Dendritic cell treated with granulocyte-macrophage colony-stimulating factor and Interleukin-4, amounts not matched to agents 40 ng/mL and 50 ng/mL, for 4 days (primary cell): ENCODE measurements at regions not wholly inside any gene's neighbourhood (a gene's known extent, or its start where the extent isn't known, plus 50 kb on each side); places are given as distances from the start of the nearest gene placed in this dataset.

Experiments
- H3K27ac Mint-ChIP-seq: one replicate; pipeline ENCODE4 v1.8.0; 2022; ENCODE audit warnings: mild to moderate bottlenecking, mixed read lengths
- H3K27me3 Mint-ChIP-seq: one replicate; pipeline ENCODE4 v1.8.0; 2022; ENCODE audit warnings: mild to moderate bottlenecking, mixed read lengths
- H3K36me3 Mint-ChIP-seq: one replicate; pipeline ENCODE4 v1.8.0; 2022; ENCODE audit warnings: low read depth, mixed read lengths
- H3K4me1 Mint-ChIP-seq: one replicate; pipeline ENCODE4 v1.8.0; 2022; ENCODE audit warnings: low read depth, mixed read lengths
- H3K4me3 Mint-ChIP-seq: one replicate; pipeline ENCODE4 v1.8.0; 2022; ENCODE audit warnings: mild to moderate bottlenecking, moderate library complexity, mixed read lengths
- H3K9me3 Mint-ChIP-seq: one replicate; pipeline ENCODE4 v1.8.0; 2022; ENCODE audit warnings: mixed read lengths
- intact Hi-C: fragments of 100-400 bp; cut with micrococcal nuclease; formaldehyde crosslinking; loops from one replicate; pipeline ENCODE4 v1.15.0; 2022

- H3K27ac Mint-ChIP-seq: no peak overlapping the region
- no peak overlapping the region for H3K4me3 Mint-ChIP-seq
- H3K36me3 Mint-ChIP-seq: no peaks in the 10 kb centered on the region
- intact Hi-C loops: no loop called here
- no peaks in the 10 kb centered on the region for H3K27me3 Mint-ChIP-seq
- H3K9me3 Mint-ChIP-seq: no peaks in the 10 kb centered on the region
- no peaks in the 10 kb centered on the region for H3K4me1 Mint-ChIP-seq
These were observed 136.8 kb upstream of the ARHGAP42 start for GRCh38 chr11:100550298-100550697.

DNA sequence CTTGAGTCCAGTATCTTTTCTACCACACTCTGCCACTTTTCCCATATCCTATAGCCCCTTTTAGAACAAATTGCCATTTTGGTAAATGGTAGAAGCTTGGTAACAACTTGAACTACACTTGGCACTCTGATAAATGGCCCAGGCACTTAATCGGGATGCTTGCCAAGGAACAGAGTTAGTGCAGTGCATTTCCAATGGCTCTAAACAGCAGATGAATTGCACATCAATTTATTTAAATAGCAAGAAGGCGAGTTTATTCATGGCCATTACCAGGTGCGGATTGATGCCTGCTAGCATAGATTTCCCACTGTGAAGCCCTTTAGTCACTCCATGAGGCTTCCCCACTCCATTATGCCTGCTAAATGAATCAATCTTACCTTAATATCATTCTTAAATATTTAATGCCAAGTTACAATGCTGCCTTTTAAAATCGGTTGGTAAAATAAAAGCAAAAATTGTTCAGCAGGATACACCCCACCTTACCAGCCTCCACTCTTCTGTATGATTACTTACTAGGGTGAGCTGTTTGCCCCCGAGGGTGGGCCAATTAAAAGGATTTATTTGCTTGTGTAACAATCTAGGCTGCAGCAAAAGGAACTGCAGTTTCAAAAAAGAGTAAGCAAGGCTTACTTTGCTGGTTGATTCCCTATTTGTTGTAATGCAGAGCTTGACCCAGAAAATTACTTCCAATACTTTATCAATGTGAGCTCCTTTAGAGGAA is 136.0 kb upstream of the ARHGAP42 start:
- Mint-ChIP-seq H3K27ac (no peak overlapping the region), H3K27me3 (no peaks in the 10 kb centered on the region), H3K9me3 (no peaks in the 10 kb centered on the region), H3K4me1 (no peaks in the 10 kb centered on the region), H3K36me3 (no peaks in the 10 kb centered on the region), H3K4me3 (no peak overlapping the region)
- intact Hi-C loops: no loop called here

DNA sequence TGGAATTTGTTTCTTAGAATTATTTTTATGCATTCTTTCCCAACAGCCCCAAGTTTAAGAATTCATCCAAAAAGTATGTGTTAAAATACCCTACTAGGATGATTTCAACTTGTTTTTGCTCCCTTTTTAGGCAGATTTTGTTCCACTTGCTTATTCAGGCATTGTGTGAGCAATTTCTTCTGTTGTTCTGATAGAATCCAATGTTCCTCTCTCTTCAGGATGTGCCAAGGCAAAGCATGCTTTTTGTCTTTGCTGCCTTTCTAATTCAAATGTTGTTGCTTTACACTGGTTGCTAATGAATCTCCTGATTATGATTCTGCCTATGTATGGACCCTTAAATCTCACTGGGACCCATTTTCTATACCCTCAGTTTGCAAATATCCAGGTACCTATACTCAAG is 131.2 kb upstream of the ARHGAP42 start:
- Mint-ChIP-seq H3K4me3 (no peak overlapping the region), H3K4me1 (no peaks in the 10 kb centered on the region), H3K36me3 (no peaks in the 10 kb centered on the region), H3K9me3 (no peaks in the 10 kb centered on the region), H3K27me3 (no peaks in the 10 kb centered on the region), H3K27ac (no peak overlapping the region)
- intact Hi-C loops: no loop called here

DNA sequence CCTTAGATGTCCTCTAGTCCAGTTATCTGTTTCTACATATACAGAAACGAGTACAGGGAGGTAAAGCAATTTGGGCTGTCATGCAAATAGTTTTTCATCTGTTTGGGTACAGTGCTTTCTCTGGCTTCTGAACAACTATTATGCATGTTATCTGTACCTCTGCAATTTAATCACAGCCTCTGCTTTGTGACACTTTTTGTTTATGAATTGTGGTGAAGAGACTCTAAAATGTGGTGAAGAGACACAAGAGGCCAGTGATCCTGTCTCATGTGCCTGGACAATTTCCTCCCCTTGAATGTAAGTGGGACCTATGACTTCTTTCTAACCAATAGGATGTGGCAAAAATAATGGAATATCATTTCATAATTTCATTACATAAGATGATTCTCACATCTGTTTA is 130.3 kb upstream of the ARHGAP42 start:
- Mint-ChIP-seq H3K27me3 (no peaks in the 10 kb centered on the region), H3K9me3 (no peaks in the 10 kb centered on the region), H3K4me3 (no peak overlapping the region), H3K36me3 (no peaks in the 10 kb centered on the region), H3K4me1 (no peaks in the 10 kb centered on the region), H3K27ac (no peak overlapping the region)
- intact Hi-C loops: no loop called here

DNA sequence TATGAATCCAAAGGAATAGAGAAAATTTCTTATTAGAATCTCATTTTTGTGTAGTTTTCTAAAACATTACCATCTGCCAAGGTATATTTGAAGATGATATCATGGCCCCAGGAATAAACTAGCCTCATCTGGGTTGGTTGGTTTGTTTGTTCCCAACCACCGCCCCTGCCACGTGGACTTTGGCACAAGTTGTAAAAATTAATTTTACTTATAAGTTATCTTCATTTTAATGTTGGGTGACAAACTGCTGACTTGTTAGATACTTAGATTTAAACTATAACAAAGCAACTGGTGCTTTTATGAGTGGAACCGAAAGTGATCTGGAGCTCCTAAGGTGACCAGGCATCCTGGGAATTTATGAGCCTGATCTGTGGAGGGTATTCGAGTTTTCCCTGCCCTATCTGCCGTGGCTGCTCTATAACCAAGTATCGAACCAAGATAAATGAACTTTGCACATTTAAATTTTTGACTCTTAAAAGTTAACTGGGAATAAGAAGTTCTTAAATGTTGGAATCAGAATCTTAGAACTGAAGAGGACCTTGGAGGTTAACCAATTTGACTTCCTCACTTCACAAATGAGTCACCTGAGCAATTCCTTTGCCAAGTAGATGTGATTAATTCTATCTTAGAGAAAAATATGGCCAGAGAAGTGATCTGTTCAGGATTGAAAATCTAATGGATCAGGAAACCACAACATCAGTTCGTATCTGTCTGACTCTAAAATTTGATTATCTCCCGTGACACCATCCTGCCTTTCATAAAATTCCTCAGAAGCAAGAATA is 129.1 kb upstream of the ARHGAP42 start:
- no peaks in the 10 kb centered on the region for H3K27me3 Mint-ChIP-seq
- H3K36me3 Mint-ChIP-seq: no peaks in the 10 kb centered on the region
- H3K9me3 Mint-ChIP-seq: no peaks in the 10 kb centered on the region
- H3K4me1 Mint-ChIP-seq: no peaks in the 10 kb centered on the region
- H3K4me3 Mint-ChIP-seq: no peak overlapping the region
- intact Hi-C loops: no loop called here
- H3K27ac Mint-ChIP-seq: no peak overlapping the region

DNA sequence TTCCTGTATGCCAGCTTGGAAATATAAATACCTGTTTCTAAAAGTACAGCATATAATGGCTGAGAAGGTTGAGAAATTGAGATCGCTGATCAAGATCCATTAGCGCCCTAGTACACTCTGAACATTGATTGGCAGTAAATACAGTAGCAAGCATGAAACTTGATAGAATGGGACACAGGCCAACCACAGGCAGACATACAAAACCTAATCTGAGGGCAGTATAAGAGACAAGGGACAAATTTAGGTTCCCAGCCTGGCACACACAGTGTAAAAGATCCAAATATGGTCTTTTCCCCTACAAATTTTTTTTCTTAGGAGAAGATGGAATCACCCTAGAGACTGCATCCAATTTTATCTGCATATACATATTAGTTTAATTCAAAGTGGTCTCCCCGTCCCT is 126.5 kb upstream of the ARHGAP42 start:
- intact Hi-C loops: no loop called here

DNA sequence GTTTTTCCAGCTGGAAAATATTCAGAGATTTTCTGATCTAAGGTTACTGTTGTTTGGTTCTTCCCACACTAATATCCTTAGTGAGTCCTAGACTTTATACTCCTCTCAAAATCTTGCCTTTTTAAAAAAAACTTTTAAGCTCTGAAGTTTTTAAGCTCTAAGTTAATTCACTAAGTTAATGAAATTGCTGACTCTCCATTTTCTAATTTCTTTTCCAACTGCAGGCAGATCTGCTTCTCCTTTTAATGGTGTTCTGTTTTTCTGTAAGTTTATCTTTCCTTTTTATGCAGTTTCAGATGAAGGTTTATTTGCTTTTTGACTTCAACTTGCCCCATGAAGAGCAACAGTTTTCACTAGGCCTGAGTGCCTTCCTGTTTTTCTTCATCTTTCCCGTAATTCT is 125.8 kb upstream of the ARHGAP42 start:
- H3K4me1 Mint-ChIP-seq: no peaks in the 10 kb centered on the region
- H3K36me3 Mint-ChIP-seq: no peaks in the 10 kb centered on the region
- H3K27me3 Mint-ChIP-seq: no peaks in the 10 kb centered on the region
- intact Hi-C loops: no loop called here
- no peak overlapping the region for H3K27ac Mint-ChIP-seq
- H3K9me3 Mint-ChIP-seq: no peaks in the 10 kb centered on the region
- no peak overlapping the region for H3K4me3 Mint-ChIP-seq

More for the DNA sequence above, 126.5 kb upstream of the ARHGAP42 start:
- Mint-ChIP-seq H3K36me3 (no peaks in the 10 kb centered on the region), H3K4me3 (no peak overlapping the region), H3K9me3 (no peaks in the 10 kb centered on the region), H3K27ac (no peak overlapping the region), H3K27me3 (no peaks in the 10 kb centered on the region), H3K4me1 (no peaks in the 10 kb centered on the region)

DNA sequence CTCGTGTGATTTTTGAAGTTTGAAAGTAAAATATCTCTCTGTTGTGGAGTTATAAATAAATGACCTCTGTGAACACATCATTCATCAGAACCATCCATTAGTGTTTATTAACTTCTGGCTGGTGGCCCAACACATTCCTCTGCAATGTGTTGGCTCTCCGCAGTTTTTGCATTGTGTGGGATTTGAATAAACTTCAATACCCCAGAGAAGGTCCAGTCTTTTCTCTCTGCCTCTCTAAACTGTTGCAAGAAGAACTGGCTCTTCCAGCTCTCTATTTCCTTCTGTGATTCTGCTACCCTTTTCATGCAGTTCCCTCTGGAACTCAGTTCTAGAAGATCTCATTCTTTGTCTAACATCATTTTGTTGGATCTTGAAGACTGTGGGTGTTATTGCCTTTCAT is 125.0 kb upstream of the ARHGAP42 start:
- Mint-ChIP-seq H3K9me3 (no peaks in the 10 kb centered on the region), H3K4me3 (no peak overlapping the region), H3K27me3 (no peaks in the 10 kb centered on the region), H3K27ac (no peak overlapping the region), H3K4me1 (no peaks in the 10 kb centered on the region), H3K36me3 (no peaks in the 10 kb centered on the region)
- intact Hi-C loops: no loop called here

DNA sequence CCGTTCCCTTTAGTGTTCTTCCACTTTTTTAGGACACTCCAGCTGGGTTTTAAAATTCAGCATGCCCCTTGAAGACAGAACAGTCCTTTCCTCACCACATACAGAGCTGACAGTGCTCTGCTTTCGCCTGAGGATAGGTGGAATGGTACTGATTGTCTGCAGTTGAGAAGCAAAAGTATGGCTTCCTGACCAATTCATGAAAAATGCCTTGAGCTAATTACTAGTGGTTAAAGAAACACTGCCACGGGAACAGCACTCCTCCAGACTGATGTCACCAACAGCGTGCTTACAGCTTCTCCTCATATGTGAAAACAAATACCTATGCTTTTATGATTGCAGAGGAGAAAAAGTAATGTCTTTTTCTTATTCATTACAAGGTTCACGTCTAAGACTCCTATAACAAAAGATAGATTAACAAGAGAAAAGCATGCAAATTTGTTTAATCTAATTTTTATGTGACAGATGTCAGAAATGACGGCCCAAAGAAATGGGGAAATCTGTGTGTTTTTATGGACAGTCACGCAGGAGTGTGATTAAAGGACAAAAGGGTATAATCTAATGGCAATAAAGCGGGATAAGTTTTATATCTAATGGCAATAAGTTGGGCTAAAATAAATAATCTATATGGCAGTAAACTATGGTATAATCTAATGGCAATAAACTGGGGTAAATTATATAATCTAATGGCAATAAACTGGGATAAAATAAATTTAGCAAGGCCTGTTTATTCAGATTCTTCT is 123.4 kb upstream of the ARHGAP42 start:
- Mint-ChIP-seq H3K4me1 (no peaks in the 10 kb centered on the region), H3K36me3 (no peaks in the 10 kb centered on the region), H3K27me3 (no peaks in the 10 kb centered on the region), H3K4me3 (no peak overlapping the region), H3K27ac (no peak overlapping the region), H3K9me3 (no peaks in the 10 kb centered on the region)
- intact Hi-C loops: no loop called here

DNA sequence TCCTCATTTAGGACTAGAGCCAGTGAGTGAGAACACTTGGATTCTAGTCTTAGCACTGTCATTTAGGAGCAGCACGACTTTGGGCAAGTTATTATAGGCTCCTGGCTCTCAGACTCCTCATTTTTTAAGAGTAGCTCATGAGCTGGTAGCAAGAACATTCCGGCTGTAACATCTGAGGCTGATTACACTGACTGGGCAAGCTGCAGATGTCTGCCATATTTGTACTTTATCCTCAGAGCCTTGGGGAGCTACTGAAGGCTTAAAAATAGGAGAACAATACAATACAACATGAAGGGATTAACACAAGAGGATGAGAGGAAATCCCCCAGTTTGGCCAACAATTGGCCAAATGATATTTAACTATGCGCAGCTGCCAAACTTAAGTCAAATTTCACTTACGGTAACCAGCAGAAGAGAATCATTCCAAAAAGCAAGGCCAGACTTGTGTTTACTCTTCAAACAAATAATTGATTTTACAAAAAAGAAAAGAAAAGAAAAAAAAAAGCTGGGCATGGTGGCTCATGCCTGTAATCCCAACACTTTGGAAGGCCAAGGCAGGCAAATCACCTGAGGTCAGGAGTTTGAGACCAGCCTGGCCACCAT is 113.1 kb upstream of the ARHGAP42 start:
- Mint-ChIP-seq H3K27ac (no peak overlapping the region), H3K36me3 (no peaks in the 10 kb centered on the region), H3K4me1 (no peaks in the 10 kb centered on the region), H3K27me3 (no peaks in the 10 kb centered on the region), H3K4me3 (no peak overlapping the region), H3K9me3 (no peaks in the 10 kb centered on the region)
- intact Hi-C loops: no loop called here

GRCh38 chr11:100574894-100575769 is 112.0 kb upstream of the ARHGAP42 start:
- Mint-ChIP-seq H3K9me3 (no peaks in the 10 kb centered on the region), H3K4me3 (no peak overlapping the region), H3K27me3 (no peaks in the 10 kb centered on the region), H3K27ac (no peak overlapping the region), H3K4me1 (no peaks in the 10 kb centered on the region), H3K36me3 (no peaks in the 10 kb centered on the region)
- intact Hi-C loops: loop anchor here (5.0 kb wide), 1 partner anchor 1432 kb away; no protein-coding TSS in a partner anchor

GRCh38 chr11:100575860-100576717 is 111.0 kb upstream of the ARHGAP42 start:
- intact Hi-C loops: loop anchor here (1.0 to 5.0 kb wide), 3 partner anchors 279 to 1431 kb away; no protein-coding TSS in a partner anchor
- H3K9me3 Mint-ChIP-seq: no peaks in the 10 kb centered on the region
- no peaks in the 10 kb centered on the region for H3K4me1 Mint-ChIP-seq
- H3K4me3 Mint-ChIP-seq: no peak overlapping the region
- H3K27me3 Mint-ChIP-seq: no peaks in the 10 kb centered on the region
- no peak overlapping the region for H3K27ac Mint-ChIP-seq
- no peaks in the 10 kb centered on the region for H3K36me3 Mint-ChIP-seq
